ENCODE measurements at regions not wholly inside any gene's neighbourhood (a gene's known extent, or its start where the extent isn't known, plus 50 kb on each side); places are given as distances from the start of the nearest gene placed in this dataset.

DNA sequence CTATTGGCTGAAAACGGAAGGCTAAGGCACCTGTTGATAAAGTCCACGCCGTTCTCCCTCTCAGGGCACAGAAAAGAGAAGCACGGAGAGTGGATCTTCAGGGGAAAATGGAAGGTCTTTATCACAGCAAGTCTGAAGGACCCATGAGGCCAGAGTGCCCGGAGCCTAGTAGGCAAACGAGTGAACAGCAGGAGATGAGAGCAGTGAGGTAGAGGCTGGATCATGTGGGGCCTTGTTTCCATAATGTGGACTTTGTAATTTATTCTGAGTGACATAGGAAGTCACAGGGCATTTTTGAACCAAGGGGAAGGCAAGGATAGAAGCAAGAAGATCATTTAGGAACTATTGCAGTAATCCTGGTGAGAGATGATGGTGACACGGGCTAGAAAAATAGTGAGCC, 287.2 kb upstream of the NRIP1 start:
- Histone ChIP-seq H3K9me3 (replicated peaks; ENCODE audit: control insufficient read depth, insufficient read depth, low read length) (no peaks in the 10 kb centered on the region), H3K27ac (ENCODE audit: control insufficient read depth, insufficient read depth) (no peak overlapping the region), H2AFZ (ENCODE audit: control insufficient read depth, low read depth, low read length) (no peak overlapping the region), H3K27me3 (replicated peaks in 1 of 2; ENCODE audit: control insufficient read depth in 2 of 2, insufficient read depth in 2 of 2, low read length in 1 of 2) (no peaks in the 10 kb centered on the region), H3K4me3 (no peak overlapping the region), H3K36me3 (ENCODE audit: control insufficient read depth in 2 of 2, insufficient read depth in 2 of 2, low read length in 1 of 2) (no peaks in the 10 kb centered on the region), H3K4me1 (ENCODE audit: control insufficient read depth, insufficient read depth, low read length) (no peaks in the 10 kb centered on the region), H3K79me2 (ENCODE audit: control insufficient read depth, insufficient read depth, low read length) (no peaks in the 10 kb centered on the region), H3K4me2 (ENCODE audit: control insufficient read depth, insufficient read depth) (no peak overlapping the region), H3K9ac (ENCODE audit: control insufficient read depth, insufficient read depth, low read length) (no peak overlapping the region), H4K20me1 (ENCODE audit: control insufficient read depth, insufficient read depth) (no peaks in the 10 kb centered on the region)
- TF ChIP-seq ZNF274 (IDR thresholded peaks at IDR 0.05; ENCODE audit: insufficient read depth, insufficient read length) (no peak), SMAD5 (IDR thresholded peaks at IDR 0.05; ENCODE audit: low read depth) (no peak), SMARCA5 (IDR thresholded peaks at IDR 0.05) (no peak), NFXL1 (IDR thresholded peaks at IDR 0.05; ENCODE audit: borderline replicate concordance) (no peak), RCOR1 (conservative IDR thresholded peaks at IDR 0.05; ENCODE audit: low read depth, low read length) (no peak), MYC (IDR thresholded peaks at IDR 0.05; ENCODE audit: insufficient read depth, insufficient read length, insufficient replicate concordance, low read length, severe bottlenecking) (no peak), RELA (IDR thresholded peaks at IDR 0.05; ENCODE audit: borderline replicate concordance, partially characterized antibody) (no peak), BMI1 (IDR thresholded peaks at IDR 0.05; ENCODE audit: borderline replicate concordance) (no peak)
- CTCF ChIA-PET, result no interaction called here
- intact Hi-C loops (cut with micrococcal nuclease; ENCODE audit: unreplicated experiment) (no loop called here), in situ Hi-C loops (cut with MboI) (no loop called here)
- FAIRE-seq (no peak), DNase-seq (ENCODE audit: low read depth, low spot score) (no peak), ATAC-seq (no peak)
- RAD21 ChIA-PET (ENCODE audit: unreplicated experiment), result no interaction called here
- POLR2A ChIA-PET, result no interaction called here
- WGBS (ENCODE audit: insufficient coverage, insufficient replicate concordance, low lambda C conversion rate, missing lambda C conversion rate), result 39% methylated on average over 7 of the region's 7 CpGs
- no TSS peak for BruUV-seq (replicated peaks)
- SMC1A ChIA-PET (ENCODE audit: uncharacterized antibody, unreplicated experiment), result no interaction called here

GRCh38 chr21:15353546-15353945, 288.7 kb upstream of the NRIP1 start:
- no peak for DNase-seq (ENCODE audit: low read depth, low spot score)
- intact Hi-C loops (cut with micrococcal nuclease; ENCODE audit: unreplicated experiment) (no loop called here), in situ Hi-C loops (cut with MboI) (no loop called here)
- H3K27ac ChIP-seq (ENCODE audit: control insufficient read depth, insufficient read depth), result no peak overlapping the region
- BruUV-seq (replicated peaks), result no TSS peak
- no peak overlapping the region for H3K9ac ChIP-seq (ENCODE audit: control insufficient read depth, insufficient read depth, low read length)
- no peak for ATAC-seq
- no peaks in the 10 kb centered on the region for H3K4me1 ChIP-seq (ENCODE audit: control insufficient read depth, insufficient read depth, low read length)
- H3K27me3 ChIP-seq (replicated peaks in 1 of 2; ENCODE audit: control insufficient read depth in 2 of 2, insufficient read depth in 2 of 2, low read length in 1 of 2), result no peaks in the 10 kb centered on the region
- no peaks in the 10 kb centered on the region for H3K36me3 ChIP-seq (ENCODE audit: control insufficient read depth in 2 of 2, insufficient read depth in 2 of 2, low read length in 1 of 2)
- no peak overlapping the region for H2AFZ ChIP-seq (ENCODE audit: control insufficient read depth, low read depth, low read length)
- ChIA-PET CTCF (no interaction called here), RAD21 (ENCODE audit: unreplicated experiment) (no interaction called here), SMC1A (ENCODE audit: uncharacterized antibody, unreplicated experiment) (no interaction called here), POLR2A (no interaction called here)
- FAIRE-seq, result no peak
- no peak overlapping the region for H3K4me2 ChIP-seq (ENCODE audit: control insufficient read depth, insufficient read depth)
- H3K9me3 ChIP-seq (replicated peaks; ENCODE audit: control insufficient read depth, insufficient read depth, low read length), result no peaks in the 10 kb centered on the region
- 0% methylated on average over 1 of the region's 1 CpG for WGBS (ENCODE audit: insufficient coverage, insufficient replicate concordance, low lambda C conversion rate, missing lambda C conversion rate)
- no peak overlapping the region for H3K4me3 ChIP-seq
- H3K79me2 ChIP-seq (ENCODE audit: control insufficient read depth, insufficient read depth, low read length), result no peaks in the 10 kb centered on the region
- no peaks in the 10 kb centered on the region for H4K20me1 ChIP-seq (ENCODE audit: control insufficient read depth, insufficient read depth)
- TF ChIP-seq HDGF (IDR thresholded peaks at IDR 0.05), result no peak
